22Rv1 (cell line): ENCODE measurements at regions not wholly inside any gene's neighbourhood (a gene's known extent, or its start where the extent isn't known, plus 50 kb on each side); places are given as distances from the start of the nearest gene placed in this dataset.

Source experiments
- CTCF ChIP-seq: fragments of 450-650 bp; IDR thresholded peaks from 2 replicates; pipeline ENCODE4 v1.5.1; 2017; ENCODE audit warnings: mild to moderate bottlenecking
- ZFX ChIP-seq: fragments of 450-650 bp; IDR thresholded peaks from 2 replicates; pipeline ENCODE4 v1.6.1; 2017; ENCODE audit warnings: antibody characterized with exemption, borderline replicate concordance

GRCh38 chr10:125555267-125555666 lies 127.7 kb downstream of the TEX36 start:
- no peak for TF ChIP-seq CTCF
- no peak for TF ChIP-seq ZFX
